AG10803 (cell line): ENCODE measurements at regions not wholly inside any gene's neighbourhood (a gene's known extent, or its start where the extent isn't known, plus 50 kb on each side); places are given as distances from the start of the nearest gene placed in this dataset.

Source experiments
- DNase-seq: peaks from one replicate; pipeline ENCODE4 v3.0.0; 2010; ENCODE audit warnings: low read depth
- H3K4me3 ChIP-seq: 2 replicates; pipeline ENCODE4 v1.5.1; 2011; ENCODE audit warnings: mild to moderate bottlenecking, low read length, control low read depth
- CTCF ChIP-seq: conservative IDR thresholded peaks from 2 replicates; pipeline ENCODE4 v1.5.1; 2011; ENCODE audit warnings: mild to moderate bottlenecking, low read length, control low read depth, inconsistent platforms

- no peak overlapping the region for H3K4me3 ChIP-seq
- peak; percentile 71 for DNase-seq
- TF ChIP-seq CTCF = no peak
These were observed 489.2 kb upstream of the UBE2E2 start for GRCh38 chr3:22713936-22714335.

- no peak overlapping the region for H3K4me3 ChIP-seq
- no peak for DNase-seq
- TF ChIP-seq CTCF = no peak
These were observed 488.4 kb upstream of the UBE2E2 start for GRCh38 chr3:22714749-22715148.

- no peak for TF ChIP-seq CTCF
- DNase-seq = no peak
- H3K4me3 ChIP-seq = no peak overlapping the region
These were observed 482.5 kb upstream of the UBE2E2 start for GRCh38 chr3:22720596-22720995.

- no peak for DNase-seq
- H3K4me3 ChIP-seq = no peak overlapping the region
These were observed 478.7 kb upstream of the UBE2E2 start for GRCh38 chr3:22724420-22724819.

GRCh38 chr3:22728406-22728805 lies 474.7 kb upstream of the UBE2E2 start:
- H3K4me3 ChIP-seq = no peak overlapping the region
- no peak for TF ChIP-seq CTCF
- no peak for DNase-seq

More at GRCh38 chr3:22724420-22724819, 478.7 kb upstream of the UBE2E2 start:
- no peak for TF ChIP-seq CTCF

- H3K4me3 ChIP-seq = no peak overlapping the region
- DNase-seq = no peak
- TF ChIP-seq CTCF = no peak
These were observed 473.9 kb upstream of the UBE2E2 start for GRCh38 chr3:22729212-22729611.

- no peak for DNase-seq
- H3K4me3 ChIP-seq = no peak overlapping the region
- TF ChIP-seq CTCF = no peak
These were observed 473.1 kb upstream of the UBE2E2 start for GRCh38 chr3:22729981-22730380.
